AG08395 (cell line): ENCODE measurements at regions not wholly inside any gene's neighbourhood (a gene's known extent, or its start where the extent isn't known, plus 50 kb on each side); places are given as distances from the start of the nearest gene placed in this dataset.
"Not testable (repeated sequence)": the region's sequence is repeated elsewhere in the genome, so short reads cannot be mapped to it uniquely, and the experiment has no call there.

Experiments used
- DNase-seq: peaks from one replicate; pipeline ENCODE4 v3.0.0; 2012; ENCODE audit warnings: mixed read lengths, low spot score

GRCh38 chr1:187718527-187718926, 889.8 kb downstream of the PLA2G4A start:
- no peak for DNase-seq

DNA sequence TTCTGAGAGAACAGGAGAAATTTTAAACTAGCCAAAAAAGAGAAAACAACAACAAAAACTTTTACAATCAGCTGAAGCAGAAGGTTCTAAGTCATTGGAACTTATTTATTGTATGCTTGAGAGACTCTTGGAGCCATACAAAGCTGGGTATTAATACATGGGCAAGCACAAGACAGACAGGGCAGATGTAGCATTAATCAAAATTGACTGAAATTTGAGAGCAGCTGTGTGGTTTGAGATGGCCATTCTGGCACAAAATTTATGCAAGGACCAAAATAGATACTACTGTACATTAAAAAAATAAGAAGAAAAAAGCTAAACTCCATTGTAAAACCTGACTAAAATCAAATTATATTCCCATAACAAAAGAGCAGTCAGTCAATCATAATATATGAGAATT, 892.5 kb downstream of the PLA2G4A start:
- no peak for DNase-seq

DNA sequence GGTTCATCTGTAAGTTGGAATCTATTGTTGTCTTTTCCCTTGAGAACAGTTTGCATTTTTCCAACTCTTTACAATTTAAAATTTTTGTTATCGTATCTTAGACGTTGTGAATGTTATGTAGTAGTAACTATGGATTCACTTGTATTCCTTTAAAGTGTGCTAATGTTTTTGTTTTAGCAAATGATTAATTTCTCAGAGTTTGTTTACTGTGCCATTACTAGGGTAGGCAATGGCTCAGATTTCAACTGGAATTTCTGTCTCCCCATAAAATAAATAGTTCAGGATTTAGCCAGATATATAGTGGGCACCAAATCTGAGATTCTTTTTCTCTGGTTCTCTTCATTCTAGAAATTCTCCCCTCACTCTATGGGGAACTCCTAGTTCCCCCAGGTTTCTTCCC, 896.5 kb downstream of the PLA2G4A start:
- DNase-seq: no peak

DNA sequence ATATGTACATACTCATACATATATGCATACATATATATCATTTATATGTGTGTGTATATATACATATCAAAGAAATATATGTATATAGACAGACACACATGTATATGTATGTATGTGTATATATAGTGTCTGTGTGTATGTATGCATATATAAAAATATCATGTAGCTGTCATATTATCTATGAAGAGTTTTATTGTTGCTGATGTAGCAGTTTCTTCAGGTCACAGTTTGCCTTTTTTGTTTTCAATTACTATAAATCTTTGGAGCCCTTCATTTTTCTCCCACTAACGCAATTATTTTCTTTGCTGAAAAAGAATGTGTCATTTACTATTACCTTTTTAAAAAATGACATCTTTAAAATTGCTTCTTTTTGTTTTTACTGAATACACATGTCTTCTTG, 904.5 kb downstream of the PLA2G4A start:
- no peak for DNase-seq

DNA sequence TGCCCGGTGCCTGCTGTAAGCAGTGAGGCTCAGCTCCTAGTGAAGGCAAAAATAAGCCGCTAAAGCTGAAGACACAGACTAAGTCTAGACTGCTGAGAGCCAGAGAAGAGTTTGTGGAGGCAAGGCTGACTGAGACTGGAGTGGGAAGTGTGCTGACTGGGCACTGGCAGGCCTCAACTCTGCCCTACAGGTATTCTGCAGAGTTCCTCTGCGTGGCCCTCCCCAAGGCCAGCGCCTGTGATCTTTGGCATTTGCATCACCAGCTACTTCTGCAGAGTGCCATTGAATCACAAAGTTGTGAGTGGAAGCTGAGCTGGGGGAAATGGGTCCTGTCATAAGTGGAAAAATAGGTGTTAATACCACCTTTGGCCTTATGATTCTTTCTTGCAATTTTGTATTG, 905.7 kb downstream of the PLA2G4A start:
- DNase-seq: no peak

GRCh38 chr1:187744665-187745064, 915.9 kb downstream of the PLA2G4A start:
- no peak for DNase-seq

DNA sequence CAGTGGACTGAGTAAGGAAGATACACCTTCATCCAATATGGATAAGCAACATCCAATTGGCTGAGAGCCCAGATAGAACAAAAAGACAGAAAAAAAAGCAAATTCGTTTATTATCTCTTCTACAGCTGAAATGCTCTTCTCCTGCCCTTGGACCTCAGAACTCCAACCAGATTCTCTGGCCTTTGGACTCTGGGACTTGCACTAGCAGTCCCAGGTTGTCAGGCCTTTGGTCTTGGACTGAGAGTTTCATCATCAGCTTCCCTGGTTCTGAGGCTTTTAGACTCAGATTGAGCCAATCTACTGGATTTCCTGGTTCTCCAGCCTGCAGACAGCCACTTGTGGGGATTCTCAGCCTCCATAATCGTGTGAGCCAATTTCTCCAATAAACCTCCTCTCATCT, 926.8 kb downstream of the PLA2G4A start:
- no peak for DNase-seq

- not testable (repeated sequence) for DNase-seq
Observed at GRCh38 chr1:187756684-187757083, 927.9 kb downstream of the PLA2G4A start.

GRCh38 chr1:187759825-187760333, 931.1 kb downstream of the PLA2G4A start:
- DNase-seq: no peak

GRCh38 chr1:187762118-187762517, 933.4 kb downstream of the PLA2G4A start:
- no peak for DNase-seq

- DNase-seq: no peak
Observed at GRCh38 chr1:187763465-187763864, 934.7 kb downstream of the PLA2G4A start.

DNA sequence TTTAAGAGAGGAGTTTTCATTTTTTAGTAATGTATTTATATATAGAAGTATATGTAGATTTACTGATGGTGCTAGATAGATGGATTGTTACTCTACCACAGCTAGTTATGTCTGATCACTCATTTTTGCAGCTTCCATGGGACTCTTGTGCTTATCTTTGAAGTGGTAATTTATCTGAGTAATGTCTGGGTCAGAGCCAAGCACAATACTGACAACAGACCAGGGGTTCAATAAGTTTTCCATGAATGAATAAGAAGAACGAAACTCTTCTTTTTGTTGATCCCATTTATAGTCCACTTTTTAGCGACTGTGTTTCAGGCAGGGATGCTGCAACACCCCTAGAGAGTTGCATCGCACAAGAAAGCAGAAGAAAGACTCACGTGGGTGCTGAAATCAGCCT, 935.2 kb downstream of the PLA2G4A start:
- DNase-seq: no peak

DNA sequence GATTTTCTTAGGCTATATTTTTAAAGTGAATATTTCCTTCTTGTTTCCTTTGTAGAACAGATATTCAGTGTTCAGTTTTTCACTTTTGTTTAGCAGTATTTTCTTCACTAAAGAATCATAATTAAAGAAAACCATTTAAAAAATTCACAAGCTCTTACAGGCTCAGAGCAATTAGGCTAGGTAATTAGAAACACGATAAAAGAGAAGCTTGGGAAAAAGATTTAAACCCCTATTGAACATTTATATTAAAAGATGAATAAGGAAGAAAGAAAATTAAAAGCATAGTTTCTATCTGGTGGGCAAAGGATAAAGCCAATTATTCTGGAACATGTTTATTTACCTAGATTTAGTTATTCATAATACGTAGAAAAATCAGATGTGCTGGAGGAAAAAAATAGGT, 942.6 kb downstream of the PLA2G4A start:
- no peak for DNase-seq

- no peak for DNase-seq
Observed at GRCh38 chr1:187773168-187773567, 944.4 kb downstream of the PLA2G4A start.

- DNase-seq: no peak
Observed at GRCh38 chr1:187787736-187788135, 959.0 kb downstream of the PLA2G4A start.

DNA sequence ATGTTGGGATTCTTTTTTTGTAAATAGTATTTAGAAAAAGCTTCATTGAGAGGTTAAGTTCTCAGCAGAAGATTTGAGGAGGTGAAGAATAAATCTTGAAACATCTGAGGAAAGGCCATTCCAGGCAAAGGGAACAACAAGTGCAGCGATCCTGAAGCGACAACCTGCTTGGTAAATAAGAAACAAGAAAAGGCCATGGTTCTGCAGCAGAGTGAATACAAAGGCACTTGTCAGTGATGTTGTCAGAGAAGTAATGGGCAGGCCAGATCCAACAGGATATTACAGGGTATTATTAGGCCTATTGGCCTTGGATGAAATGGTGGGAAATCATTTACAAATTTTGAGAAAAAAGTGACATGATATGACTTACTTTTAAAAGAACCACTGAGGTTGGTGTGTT, 960.0 kb downstream of the PLA2G4A start:
- no peak for DNase-seq

DNA sequence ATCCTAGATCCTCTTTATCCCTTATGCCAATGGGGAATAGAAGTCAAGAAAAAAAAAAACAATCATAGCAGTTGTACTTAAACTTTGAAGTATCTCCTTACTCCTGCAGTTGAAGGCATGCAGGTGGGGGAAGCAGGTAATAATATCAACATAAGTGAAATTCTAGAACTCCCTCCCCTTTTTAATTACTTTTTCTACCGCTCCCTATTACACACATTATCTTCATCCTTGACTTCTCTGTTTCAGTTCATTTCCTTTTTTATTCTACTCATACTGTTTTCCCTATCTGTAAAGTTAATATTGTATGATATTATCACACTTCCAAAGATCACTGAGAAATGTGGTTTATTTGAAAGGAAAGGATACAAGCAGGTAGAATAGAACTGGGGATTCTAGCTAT, 962.0 kb downstream of the PLA2G4A start:
- no peak for DNase-seq

DNA sequence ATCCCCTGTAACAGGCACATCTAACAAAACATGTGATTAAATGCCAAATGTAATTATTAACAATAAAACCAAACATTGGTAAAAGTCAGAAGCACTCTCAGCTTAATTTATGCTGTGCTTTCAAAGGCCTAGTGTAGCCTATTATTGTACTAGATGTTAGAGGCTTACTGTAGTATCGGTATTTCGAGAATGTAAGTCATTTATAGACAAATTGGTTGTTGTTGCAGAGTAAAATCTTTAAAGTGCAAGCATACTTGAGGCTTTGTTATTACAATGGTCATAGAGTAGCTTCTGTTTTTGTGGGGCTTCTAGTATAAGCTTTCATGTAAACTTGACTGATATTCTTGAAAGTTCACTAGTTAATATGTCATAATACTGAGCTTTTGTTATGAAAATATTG, 965.8 kb downstream of the PLA2G4A start:
- no peak for DNase-seq

GRCh38 chr1:187809549-187809948, 980.8 kb downstream of the PLA2G4A start:
- DNase-seq: no peak

DNA sequence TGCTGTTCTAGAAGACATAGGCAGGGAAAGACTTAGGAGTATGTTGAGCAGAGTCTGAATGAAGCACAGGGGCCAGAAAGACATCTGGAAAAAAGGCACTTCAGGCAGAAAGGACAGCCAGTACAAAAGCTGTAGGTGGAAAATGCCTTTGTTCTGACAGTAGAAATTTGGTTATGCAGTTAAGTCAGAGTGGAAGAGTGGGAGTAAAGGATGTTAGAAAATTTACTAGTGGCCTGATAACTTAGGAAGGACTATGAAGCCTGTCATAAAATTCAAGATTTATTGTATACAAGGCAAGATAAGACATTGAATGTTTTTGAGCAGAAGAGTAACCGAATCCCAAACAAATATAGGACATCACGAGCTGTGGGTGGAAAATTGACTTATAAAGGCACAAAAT, 987.9 kb downstream of the PLA2G4A start:
- DNase-seq: no peak

DNA sequence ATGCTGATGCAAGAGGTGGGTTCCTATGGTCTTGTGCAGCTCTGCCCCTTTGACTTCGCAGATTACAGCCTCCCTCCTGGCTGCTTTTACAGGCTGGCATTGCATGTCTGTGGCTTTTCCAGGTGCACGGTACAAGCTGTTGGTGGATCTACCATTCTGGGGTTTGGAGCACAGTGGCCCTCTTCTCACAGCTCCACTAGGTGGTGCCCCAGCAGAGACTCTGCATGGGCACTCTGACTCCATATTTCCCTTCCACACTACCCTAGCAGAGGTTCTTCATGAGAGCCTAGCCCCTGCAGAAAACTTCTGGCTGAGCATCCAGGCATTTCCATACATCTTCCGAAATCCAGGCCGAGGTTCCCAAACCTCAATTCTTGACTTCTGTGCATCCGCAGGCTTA, 989.0 kb downstream of the PLA2G4A start:
- DNase-seq: no peak

GRCh38 chr1:187819086-187819485, 990.3 kb downstream of the PLA2G4A start:
- DNase-seq: no peak

DNA sequence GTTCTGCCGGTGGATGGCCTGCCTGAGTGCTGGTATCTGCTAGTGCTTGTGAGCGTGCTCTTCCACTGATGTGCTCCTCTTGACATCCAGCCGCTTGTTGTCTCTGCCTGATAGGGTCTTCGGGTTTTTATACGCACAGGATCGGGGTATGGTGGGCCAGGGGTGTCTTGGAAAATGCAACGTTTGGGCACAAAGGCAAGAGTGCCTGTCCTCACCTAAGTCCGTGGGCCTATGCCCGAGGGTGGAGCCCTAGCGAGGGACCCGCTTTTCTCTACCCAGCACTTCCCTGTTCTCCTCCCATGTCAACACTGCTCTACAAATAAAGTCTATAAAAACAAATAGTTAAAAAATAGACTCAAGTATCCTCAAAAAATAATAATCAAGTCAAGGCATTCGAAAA, 1007.8 kb downstream of the PLA2G4A start:
- no peak for DNase-seq

- no peak for DNase-seq
Observed at GRCh38 chr1:187837787-187838186, 1009.0 kb downstream of the PLA2G4A start.
